CD14-positive monocyte (primary cell): ENCODE measurements at regions not wholly inside any gene's neighbourhood (a gene's known extent, or its start where the extent isn't known, plus 50 kb on each side); places are given as distances from the start of the nearest gene placed in this dataset.

ENCODE experiments used
- DNase-seq, 3 donors: peaks; one replicate each; pipeline ENCODE4 v3.0.0-alpha.2; 2011 to 2022
- H2AFZ ChIP-seq: 2 replicates; pipeline ENCODE4 v1.6.0; 2012; ENCODE audit warnings: mild to moderate bottlenecking, low read depth, low read length, inconsistent platforms; ENCODE audit not compliant: insufficient read depth, poor library complexity, severe bottlenecking
- H3K27ac ChIP-seq, 2 donors: 1 replicate in 1 of 2; 2 replicates in 1 of 2; pipeline ENCODE4 v1.5.1; 2012 to 2013; ENCODE audit warnings: low read length in 2 of 2, control low read depth in 1 of 2, inconsistent platforms in 1 of 2, low read depth in 1 of 2, mild to moderate bottlenecking in 1 of 2
- H3K27me3 ChIP-seq, 2 donors: one replicate each; pipeline versions ENCODE4 v1.6.0 to v1.6.1; 2011 to 2013; ENCODE audit warnings: low read length in 2 of 2; ENCODE audit not compliant: control insufficient read depth in 2 of 2, insufficient read depth in 2 of 2
- H3K36me3 ChIP-seq, 2 donors: replicated peaks in 1 of 2; 1 replicate in 1 of 2; 2 replicates in 1 of 2; pipeline versions ENCODE4 v1.5.1 to v1.6.1; 2012 to 2013; ENCODE audit warnings: low read length in 2 of 2, control low read depth in 1 of 2, inconsistent platforms in 1 of 2, mild to moderate bottlenecking in 1 of 2; ENCODE audit not compliant: insufficient read depth in 2 of 2, control insufficient read depth in 1 of 2
- H3K4me1 ChIP-seq, 2 donors: 1 replicate in 1 of 2; 2 replicates in 1 of 2; pipeline versions ENCODE4 v1.5.1 to v1.6.1; 2012 to 2013; ENCODE audit warnings: low read length in 2 of 2, control low read depth in 1 of 2, inconsistent platforms in 1 of 2, mild to moderate bottlenecking in 1 of 2, moderate library complexity in 1 of 2; ENCODE audit not compliant: insufficient read depth in 2 of 2, control insufficient read depth in 1 of 2
- H3K4me2 ChIP-seq: replicated peaks from 2 replicates; pipeline ENCODE3; 2012; ENCODE audit warnings: low read length, moderate library complexity, mild to moderate bottlenecking; ENCODE audit not compliant: poor library complexity, severe bottlenecking; ENCODE audit errors: extremely low read depth
- H3K4me3 ChIP-seq, 3 experiments: fragments of 200-600 bp in 1 of 3; sonication (generic) in 1 of 3; replicated peaks in 1 of 3; 1 replicate in 2 of 3; 2 replicates in 1 of 3; pipeline ENCODE4 v1.5.1; 2011 to 2013; ENCODE audit warnings: low read length in 3 of 3, mild to moderate bottlenecking in 3 of 3, control low read depth in 2 of 3, low read depth in 2 of 3, inconsistent platforms in 1 of 3, moderate library complexity in 1 of 3
- H3K79me2 ChIP-seq: 2 replicates; pipeline ENCODE4 v1.6.0; 2012; ENCODE audit warnings: mild to moderate bottlenecking, control low read depth, inconsistent platforms, low read length, moderate library complexity; ENCODE audit not compliant: insufficient read depth
- H3K9ac ChIP-seq: 2 replicates; pipeline ENCODE4 v1.6.0; 2017; ENCODE audit warnings: low read length, mild to moderate bottlenecking; ENCODE audit not compliant: insufficient read depth, poor library complexity, severe bottlenecking
- H3K9me3 ChIP-seq, 2 donors: replicated peaks in 1 of 2; 1 replicate in 1 of 2; 2 replicates in 1 of 2; pipeline versions ENCODE4 v1.5.1 to v1.6.1; 2012 to 2013; ENCODE audit warnings: low read length in 2 of 2, control low read depth in 1 of 2; ENCODE audit not compliant: control insufficient read depth in 1 of 2, insufficient read depth in 1 of 2
- H4K20me1 ChIP-seq: 2 replicates; pipeline ENCODE4 v1.6.0; 2012; ENCODE audit warnings: mild to moderate bottlenecking, low read length, control low read depth, moderate library complexity; ENCODE audit not compliant: insufficient read depth
- H3K27ac Mint-ChIP-seq, 7 donors: one replicate each; pipeline ENCODE4 v1.8.0; 2020; ENCODE audit warnings: mild to moderate bottlenecking in 7 of 7, mixed read lengths in 7 of 7, moderate library complexity in 6 of 7, inconsistent platforms in 2 of 7
- H3K27me3 Mint-ChIP-seq, 3 donors: one replicate each; pipeline ENCODE4 v1.8.0; 2021 to 2022; ENCODE audit warnings: low read depth in 3 of 3, mild to moderate bottlenecking in 3 of 3, mixed read lengths in 3 of 3, moderate library complexity in 3 of 3, inconsistent platforms in 1 of 3
- H3K36me3 Mint-ChIP-seq, 2 donors: one replicate each; pipeline ENCODE4 v1.8.0; 2020; ENCODE audit warnings: mixed read lengths in 2 of 2, inconsistent platforms in 1 of 2, mild to moderate bottlenecking in 1 of 2
- H3K4me1 Mint-ChIP-seq: one replicate; pipeline ENCODE4 v1.8.0; 2020; ENCODE audit warnings: mild to moderate bottlenecking, mixed read lengths
- H3K4me3 Mint-ChIP-seq, 2 donors: one replicate each; pipeline ENCODE4 v1.8.0; 2020; ENCODE audit warnings: mild to moderate bottlenecking in 2 of 2, mixed read lengths in 2 of 2, moderate library complexity in 1 of 2
- H3K9me3 Mint-ChIP-seq, 7 donors: one replicate each; pipeline ENCODE4 v1.8.0; 2020 to 2022; ENCODE audit warnings: mixed read lengths in 7 of 7, mild to moderate bottlenecking in 6 of 7, moderate library complexity in 6 of 7, inconsistent platforms in 2 of 7
- WGBS: methylation state at CpG from one replicate; pipeline ENCODE4 v1.1.5; 2013; ENCODE audit warnings: missing lambda C conversion rate; ENCODE audit not compliant: insufficient coverage; 5-methylcytosine and 5-hydroxymethylcytosine counted together
- intact Hi-C, 2 donors: fragments of 100-400 bp; cut with micrococcal nuclease; formaldehyde crosslinking; loops; one replicate each; pipeline versions ENCODE4 v1.15.0 to v1.15.1; 2023
- TF ChIP-seq, protein P1 (sequence below): fragments of 200-600 bp; IDR thresholded peaks from one replicate; pipeline ENCODE4 v1.8.0; 2022; ENCODE audit warnings: antibody characterized with exemption, mild to moderate bottlenecking

DNA sequence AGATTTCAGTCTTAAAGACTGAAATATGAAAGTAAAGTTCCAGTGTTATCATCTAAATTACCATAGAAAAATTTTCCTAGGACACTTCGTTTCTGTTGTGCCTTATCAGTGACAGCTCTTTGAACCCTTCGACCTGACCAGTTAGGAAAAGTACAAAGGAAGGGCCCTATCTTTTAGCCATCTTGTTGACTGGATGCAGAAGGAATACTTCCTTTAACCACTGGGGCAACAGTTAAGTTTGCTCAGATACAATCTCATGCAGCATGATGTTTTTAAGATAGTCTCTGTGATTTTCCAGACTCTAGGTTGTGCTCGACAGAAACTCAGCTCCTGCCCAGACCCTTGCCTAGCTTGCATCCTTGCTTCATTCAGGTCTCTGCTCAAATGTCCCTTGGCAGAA, 210.5 kb upstream of the RPS6KA3 start:
- Mint-ChIP-seq H3K27me3 (peaks cover 0 to 9% (median 0%) of the 10 kb centered on the region in 3 donors), H3K4me1 (no peaks in the 10 kb centered on the region), H3K27ac (no peak overlapping the region), H3K4me3 (no peak overlapping the region), H3K36me3 (no peaks in the 10 kb centered on the region), H3K9me3 (peaks cover 0 to 3% (median 0%) of the 10 kb centered on the region in 7 donors)
- Histone ChIP-seq H3K4me2 (no peak overlapping the region), H3K4me3 (no peak overlapping the region), H3K79me2 (no peaks in the 10 kb centered on the region), H2AFZ (no peak overlapping the region), H3K9ac (no peak overlapping the region), H4K20me1 (no peaks in the 10 kb centered on the region), H3K27me3 (peaks cover 0 to 2% of the 10 kb centered on the region in 2 donors), H3K36me3 (no peaks in the 10 kb centered on the region), H3K27ac (no peak overlapping the region), H3K4me1 (no peaks in the 10 kb centered on the region), H3K9me3 (no peaks in the 10 kb centered on the region)
- intact Hi-C loops: no loop called here
- TF ChIP-seq, protein P1, sequence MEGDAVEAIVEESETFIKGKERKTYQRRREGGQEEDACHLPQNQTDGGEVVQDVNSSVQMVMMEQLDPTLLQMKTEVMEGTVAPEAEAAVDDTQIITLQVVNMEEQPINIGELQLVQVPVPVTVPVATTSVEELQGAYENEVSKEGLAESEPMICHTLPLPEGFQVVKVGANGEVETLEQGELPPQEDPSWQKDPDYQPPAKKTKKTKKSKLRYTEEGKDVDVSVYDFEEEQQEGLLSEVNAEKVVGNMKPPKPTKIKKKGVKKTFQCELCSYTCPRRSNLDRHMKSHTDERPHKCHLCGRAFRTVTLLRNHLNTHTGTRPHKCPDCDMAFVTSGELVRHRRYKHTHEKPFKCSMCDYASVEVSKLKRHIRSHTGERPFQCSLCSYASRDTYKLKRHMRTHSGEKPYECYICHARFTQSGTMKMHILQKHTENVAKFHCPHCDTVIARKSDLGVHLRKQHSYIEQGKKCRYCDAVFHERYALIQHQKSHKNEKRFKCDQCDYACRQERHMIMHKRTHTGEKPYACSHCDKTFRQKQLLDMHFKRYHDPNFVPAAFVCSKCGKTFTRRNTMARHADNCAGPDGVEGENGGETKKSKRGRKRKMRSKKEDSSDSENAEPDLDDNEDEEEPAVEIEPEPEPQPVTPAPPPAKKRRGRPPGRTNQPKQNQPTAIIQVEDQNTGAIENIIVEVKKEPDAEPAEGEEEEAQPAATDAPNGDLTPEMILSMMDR: no peak
- DNase-seq: no peak
- WGBS: no CpG with 5 or more reads among the region's 3 CpGs

DNA sequence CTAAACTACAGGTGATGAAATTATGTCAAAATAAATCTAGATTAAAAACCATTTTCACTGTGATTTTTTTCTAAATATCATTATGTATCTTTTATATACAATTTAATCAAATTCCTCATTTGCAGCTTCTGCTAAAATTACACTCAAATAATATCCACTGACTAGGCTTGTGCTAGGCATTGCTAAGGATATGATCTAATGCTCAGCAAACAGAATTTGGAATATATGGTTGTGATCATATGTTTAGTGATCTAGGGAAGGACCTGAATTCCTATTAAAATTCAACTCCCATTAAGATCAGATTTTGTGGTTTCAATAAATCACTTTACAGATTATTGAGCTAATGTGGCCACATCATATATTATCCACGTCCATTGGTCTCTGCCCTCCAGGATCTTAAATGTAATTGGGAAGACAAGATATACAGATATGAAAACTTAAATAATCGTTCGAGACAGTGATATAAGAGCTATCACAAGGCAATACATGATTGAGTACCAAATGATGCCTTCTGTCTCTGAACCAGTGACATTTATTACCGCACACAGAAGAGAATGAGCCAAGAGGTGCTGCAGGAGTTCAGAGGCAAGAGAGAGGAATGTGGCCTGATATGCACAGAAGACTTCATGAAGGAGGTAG, 206.0 kb upstream of the RPS6KA3 start:
- intact Hi-C loops: no loop called here
- no peak overlapping the region for H2AFZ ChIP-seq
- no peak overlapping the region for H3K4me3 ChIP-seq
- no peaks in the 10 kb centered on the region for H3K27me3 ChIP-seq
- H3K4me1 ChIP-seq: no peaks in the 10 kb centered on the region
- TF ChIP-seq, protein P1: no peak
- Mint-ChIP-seq H3K27me3 (peaks cover 0 to 4% (median 0%) of the 10 kb centered on the region in 3 donors), H3K9me3 (peaks cover 0 to 1% (median 0%) of the 10 kb centered on the region in 7 donors), H3K4me1 (no peaks in the 10 kb centered on the region), H3K36me3 (no peaks in the 10 kb centered on the region), H3K4me3 (no peak overlapping the region), H3K27ac (no peak overlapping the region)
- no peak overlapping the region for H3K4me2 ChIP-seq
- H3K9ac ChIP-seq: no peak overlapping the region
- no peaks in the 10 kb centered on the region for H3K9me3 ChIP-seq
- H3K36me3 ChIP-seq: no peaks in the 10 kb centered on the region
- H4K20me1 ChIP-seq: no peaks in the 10 kb centered on the region
- no peak overlapping the region for H3K27ac ChIP-seq
- DNase-seq: no peak
- no peaks in the 10 kb centered on the region for H3K79me2 ChIP-seq
- no CpG with 5 or more reads among the region's 4 CpGs for WGBS
